ENCODE measurements at regions not wholly inside any gene's neighbourhood (a gene's known extent, or its start where the extent isn't known, plus 50 kb on each side); places are given as distances from the start of the nearest gene placed in this dataset.

GRCh38 chr2:84041506-84041905 lies 417.6 kb downstream of the SUCLG1 start:
- H3K36me3 ChIP-seq, result no peaks in the 10 kb centered on the region
- H3K9me3 ChIP-seq, result no peaks in the 10 kb centered on the region
- no peak overlapping the region for H3K4me3 ChIP-seq
- H3K27ac ChIP-seq, result no peak overlapping the region
- 72 to 79% (median 74%) methylated on average over 3 of the region's 3 CpGs for WGBS, 4 donors
- H3K4me1 ChIP-seq, result no peaks in the 10 kb centered on the region
- DNase-seq, result no peak
- intact Hi-C loops (cut with DNase I), result no loop called here
- TF ChIP-seq POLR2A (IDR thresholded peaks at IDR 0.05), result no peak
- no peak for TF ChIP-seq CTCF (IDR thresholded peaks at IDR 0.05)
- H3K27me3 ChIP-seq, result no peaks in the 10 kb centered on the region
- no peak for ATAC-seq

- ATAC-seq (no peak), DNase-seq (no peak)
- Histone ChIP-seq H3K27ac (no peak overlapping the region), H3K36me3 (no peaks in the 10 kb centered on the region), H3K4me3 (no peak overlapping the region), H3K27me3 (no peaks in the 10 kb centered on the region), H3K9me3 (no peaks in the 10 kb centered on the region), H3K4me1 (no peaks in the 10 kb centered on the region)
- no peak for TF ChIP-seq POLR2A (IDR thresholded peaks at IDR 0.05)
- no peak for TF ChIP-seq CTCF (IDR thresholded peaks at IDR 0.05)
- 92 to 97% (median 94%) methylated on average over 7 to 13 of the region's 13 CpGs for WGBS, 4 donors
- intact Hi-C loops (cut with DNase I), result no loop called here
Observed at GRCh38 chr2:84040281-84040680, 418.8 kb downstream of the SUCLG1 start.

DNA sequence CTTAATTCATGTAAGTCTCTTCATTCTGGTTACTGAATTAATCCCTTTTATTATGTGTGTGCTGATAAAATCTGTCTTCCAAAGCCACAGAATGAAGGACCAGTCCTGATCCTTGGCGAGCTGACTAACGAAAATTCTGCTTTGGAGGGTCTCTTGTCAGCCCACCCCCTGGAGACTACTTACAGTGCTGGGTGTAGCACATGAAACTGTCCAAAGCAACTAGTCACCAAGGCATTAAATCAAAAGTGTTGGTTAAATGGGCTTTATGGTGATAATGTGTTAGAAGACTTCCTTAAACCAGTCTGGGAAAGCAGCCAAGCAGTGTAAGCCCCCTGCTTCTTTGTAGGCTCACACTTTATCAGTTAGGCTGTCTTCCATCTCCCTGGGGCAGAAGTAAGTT lies 420.2 kb downstream of the SUCLG1 start:
- no peak overlapping the region for H3K4me3 ChIP-seq
- intact Hi-C loops (cut with DNase I), result no loop called here
- H3K36me3 ChIP-seq, result no peaks in the 10 kb centered on the region
- 23 to 49% (median 38%) methylated on average over 2 of the region's 2 CpGs for WGBS, 4 donors
- H3K27me3 ChIP-seq, result no peaks in the 10 kb centered on the region
- DNase-seq (no peak), ATAC-seq (no peak)
- no peaks in the 10 kb centered on the region for H3K9me3 ChIP-seq
- TF ChIP-seq POLR2A (IDR thresholded peaks at IDR 0.05) (no peak), CTCF (IDR thresholded peaks at IDR 0.05) (no peak)
- H3K27ac ChIP-seq, result no peak overlapping the region
- H3K4me1 ChIP-seq, result no peaks in the 10 kb centered on the region

DNA sequence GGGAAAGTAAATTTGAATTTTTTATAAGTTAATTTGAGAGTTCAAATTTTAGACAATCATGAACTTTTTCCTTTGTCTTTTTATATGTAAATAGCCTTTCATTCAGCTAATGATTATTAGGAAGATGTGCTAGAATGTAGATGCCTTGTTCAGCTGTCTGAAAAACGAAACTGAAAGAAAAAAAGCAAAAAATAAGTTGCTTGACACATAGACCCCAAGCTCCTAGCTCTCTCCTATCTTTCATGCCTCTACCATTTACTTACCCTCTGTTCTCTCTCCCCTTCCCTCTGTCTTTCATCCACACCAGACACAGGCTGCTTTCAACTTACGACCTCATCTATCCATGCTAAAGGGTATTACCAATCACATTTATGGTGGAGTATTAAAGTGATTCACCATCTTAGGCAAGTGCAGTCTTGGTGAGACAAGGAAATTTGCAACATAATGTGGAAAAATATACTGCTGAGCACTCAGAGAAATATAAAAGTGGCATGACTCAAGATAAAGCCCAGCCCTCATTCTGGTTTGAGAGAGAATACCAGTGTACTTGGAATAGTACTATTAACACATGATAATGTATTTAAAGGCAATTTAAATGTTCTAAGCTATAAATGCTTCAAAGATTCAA lies 425.6 kb downstream of the SUCLG1 start:
- WGBS, 4 donors, result 29 to 56% (median 43%) methylated on average over 2 of the region's 2 CpGs
- Histone ChIP-seq H3K36me3 (no peaks in the 10 kb centered on the region), H3K27ac (no peak overlapping the region), H3K27me3 (no peaks in the 10 kb centered on the region), H3K4me1 (no peaks in the 10 kb centered on the region), H3K4me3 (no peak overlapping the region), H3K9me3 (no peaks in the 10 kb centered on the region)
- ATAC-seq (no peak), DNase-seq (no peak)
- intact Hi-C loops (cut with DNase I), result no loop called here
- TF ChIP-seq CTCF (IDR thresholded peaks at IDR 0.05), result no peak
- no peak for TF ChIP-seq POLR2A (IDR thresholded peaks at IDR 0.05)

Measured in heart left ventricle (tissue), 16 donors.